Right lung (tissue), 2 donors: ENCODE measurements at regions not wholly inside any gene's neighbourhood (a gene's known extent, or its start where the extent isn't known, plus 50 kb on each side); places are given as distances from the start of the nearest gene placed in this dataset.

Experiments
- DNase-seq, 2 donors: peaks; one replicate each; pipeline ENCODE4 v3.0.0-alpha.2; 2013

DNA sequence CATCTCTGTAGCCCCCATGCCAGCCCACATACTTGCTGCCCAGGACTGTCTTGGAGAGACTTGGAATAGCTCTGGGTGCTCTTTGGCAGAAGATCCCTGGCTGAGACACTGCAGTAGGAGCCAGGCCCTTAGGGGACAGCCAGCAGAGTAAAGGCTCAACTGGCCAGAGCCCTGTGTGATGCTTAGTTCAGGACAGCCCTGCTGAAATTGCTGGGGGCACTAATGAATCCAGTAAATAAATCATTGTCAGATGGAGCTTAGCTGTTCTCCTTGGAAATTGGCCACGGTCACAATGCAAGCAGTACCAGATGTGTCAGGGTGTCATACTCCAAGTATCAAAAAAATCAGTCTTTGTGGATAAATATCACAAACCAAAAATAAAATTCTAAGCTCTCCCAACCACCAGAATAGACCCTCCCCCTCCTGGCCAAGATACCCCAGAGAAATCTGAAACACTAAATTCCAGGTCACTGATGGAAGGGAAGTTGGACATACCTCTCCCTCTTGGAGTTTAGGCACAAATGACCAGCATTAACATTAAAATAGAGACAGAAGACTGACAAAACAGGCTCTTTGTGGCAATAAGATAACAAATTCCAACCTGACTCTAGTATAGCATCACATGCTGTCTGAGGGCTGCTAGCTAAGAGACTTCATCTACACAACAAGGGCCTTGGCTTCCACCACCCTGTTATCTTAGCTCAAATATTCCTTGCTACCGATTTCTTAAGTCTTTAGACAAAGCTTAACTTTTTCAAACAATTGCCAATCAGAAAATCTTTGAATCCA lies 83.2 kb upstream of the DNAH14 start:
- DNase-seq, result no peak

DNA sequence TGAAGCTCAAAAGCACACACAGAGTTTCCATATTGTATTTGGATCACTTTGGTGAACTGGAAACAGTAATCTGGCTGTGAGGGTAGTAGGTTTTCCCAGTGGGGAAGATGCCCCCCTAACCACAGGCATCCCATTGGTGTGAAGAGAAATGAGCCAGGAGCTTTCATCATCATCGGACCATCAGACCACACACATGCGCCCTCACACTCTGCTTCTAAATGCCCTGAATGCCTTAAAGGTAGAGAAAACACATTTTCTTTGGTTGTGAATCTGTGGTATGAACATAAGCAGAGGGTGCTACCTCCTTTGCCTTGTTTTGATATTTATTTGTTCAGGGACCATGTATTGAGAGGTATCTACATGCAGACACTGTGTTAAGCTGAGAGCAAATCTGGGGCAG lies 79.0 kb upstream of the DNAH14 start:
- DNase-seq, result no peak

DNA sequence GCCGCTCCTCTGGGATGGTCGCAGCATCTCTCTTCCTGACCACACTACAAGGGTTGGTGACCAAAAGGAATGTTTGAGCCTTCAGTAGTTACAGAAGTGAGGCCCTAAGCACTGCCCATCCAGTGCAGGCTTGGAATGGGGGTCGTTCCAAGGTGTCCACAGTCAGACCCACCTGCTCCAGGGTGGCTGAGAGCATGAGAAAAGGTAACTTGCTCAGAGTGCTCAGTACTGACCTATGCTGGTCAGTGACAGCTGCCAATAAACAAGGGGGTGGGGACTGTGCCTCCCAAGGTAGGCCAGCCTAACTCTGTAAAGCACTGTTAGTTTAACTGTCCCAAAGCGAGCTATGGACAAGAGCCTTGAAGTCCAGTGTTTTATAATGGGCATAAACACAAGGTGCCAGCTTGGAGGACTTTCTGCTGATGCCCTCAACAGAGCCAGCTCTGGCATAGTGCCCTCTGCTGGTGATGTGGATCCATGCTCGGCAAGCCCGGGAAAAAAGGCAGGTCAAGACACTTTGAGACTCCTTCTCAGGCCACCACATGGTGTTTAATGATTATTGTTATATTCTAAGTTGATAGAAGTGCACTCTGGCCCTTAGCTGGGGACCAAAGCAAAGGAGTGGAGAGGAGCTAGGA lies 78.1 kb upstream of the DNAH14 start:
- peak in 1 of 2 donors; percentile 21 for DNase-seq

DNA sequence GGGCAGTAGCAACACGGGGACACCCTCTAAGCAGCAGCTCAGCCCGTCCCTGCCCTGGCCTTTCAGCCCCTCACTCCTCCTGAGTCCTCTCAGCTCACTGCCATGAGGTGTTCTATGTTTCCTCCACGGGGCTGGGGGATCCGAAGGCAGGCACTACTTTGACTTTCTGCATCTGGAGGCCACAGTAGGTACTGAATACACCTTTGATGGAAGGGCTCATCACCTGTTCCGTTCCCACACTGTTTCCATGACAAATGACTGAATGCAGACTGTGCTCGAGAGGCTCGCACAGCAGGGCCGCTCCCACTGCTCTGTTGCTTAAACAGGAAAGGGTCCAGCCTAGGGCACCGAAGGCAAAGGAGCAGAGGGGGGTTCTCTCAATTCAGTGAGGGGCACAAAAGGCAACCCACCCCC lies 77.6 kb upstream of the DNAH14 start:
- no peak for DNase-seq

DNA sequence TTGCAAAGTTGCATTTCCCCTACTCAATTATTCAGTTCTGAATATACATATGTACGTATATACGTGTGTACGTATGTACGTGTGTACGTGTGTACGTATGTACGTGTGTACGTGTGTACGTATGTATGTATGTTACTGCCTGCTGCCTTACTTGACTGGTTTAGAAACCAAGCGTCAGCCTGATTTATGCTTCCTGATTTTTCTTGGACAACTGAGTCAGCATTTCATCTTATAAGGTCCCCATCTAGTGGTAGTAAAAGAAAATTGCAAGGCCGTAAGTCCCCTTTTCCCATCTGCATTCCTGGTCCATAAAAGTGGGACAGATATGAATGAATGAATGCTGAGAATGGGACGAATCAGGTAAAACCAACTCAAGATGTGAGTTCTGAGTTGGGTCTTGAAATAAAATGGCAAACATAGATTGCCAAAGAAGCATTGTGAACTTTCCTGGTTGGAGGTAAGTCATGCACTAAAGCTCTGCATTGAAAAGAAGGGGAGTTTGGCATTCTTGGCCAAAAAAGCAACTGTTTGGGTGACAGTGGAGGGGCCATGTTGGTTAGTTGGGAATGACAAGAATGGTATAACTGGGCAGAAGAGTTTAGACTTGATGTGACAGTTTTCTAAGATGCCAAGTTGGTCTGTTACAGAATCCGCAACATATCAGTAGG lies 76.4 kb upstream of the DNAH14 start:
- DNase-seq, result peak in 1 of 2 donors; percentile 19

DNA sequence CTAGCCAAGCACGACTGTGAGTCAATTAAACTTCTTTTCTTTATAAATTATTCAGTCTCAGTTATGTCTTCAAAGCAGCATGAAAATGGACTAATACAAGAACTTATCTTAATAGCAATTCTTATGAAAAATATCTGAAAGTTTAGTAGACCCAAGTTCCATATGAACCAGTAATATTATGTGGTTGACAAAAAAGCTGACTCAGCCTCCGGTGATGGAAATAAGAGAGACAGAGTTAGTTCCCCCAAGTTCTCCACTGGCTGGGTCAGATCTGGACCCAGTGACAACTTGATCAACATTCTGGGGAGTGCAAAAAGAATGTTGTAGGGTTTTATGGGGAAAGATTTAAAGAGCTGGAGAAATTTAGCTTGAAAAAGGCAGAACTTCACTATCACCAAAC lies 72.5 kb upstream of the DNAH14 start:
- DNase-seq, result no peak

DNA sequence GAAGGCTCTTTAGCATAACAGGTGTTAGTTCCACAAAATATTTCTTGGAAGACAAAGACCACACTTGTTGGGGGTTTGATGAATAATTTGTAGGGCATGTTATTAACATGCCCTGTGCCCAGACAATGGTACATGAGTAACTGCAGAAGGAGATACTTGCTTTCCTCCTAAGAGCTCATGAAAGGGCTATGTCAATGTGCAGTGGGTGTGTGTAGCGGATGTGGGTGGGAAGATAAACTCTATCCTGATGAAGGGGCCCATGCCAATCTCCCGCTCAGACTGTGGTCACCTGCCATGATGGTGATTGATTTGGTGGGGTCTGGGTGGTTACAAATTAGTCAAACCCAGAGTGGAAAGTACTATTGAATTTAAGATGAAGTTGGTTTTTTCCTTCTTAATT lies 69.8 kb upstream of the DNAH14 start:
- no peak for DNase-seq

DNA sequence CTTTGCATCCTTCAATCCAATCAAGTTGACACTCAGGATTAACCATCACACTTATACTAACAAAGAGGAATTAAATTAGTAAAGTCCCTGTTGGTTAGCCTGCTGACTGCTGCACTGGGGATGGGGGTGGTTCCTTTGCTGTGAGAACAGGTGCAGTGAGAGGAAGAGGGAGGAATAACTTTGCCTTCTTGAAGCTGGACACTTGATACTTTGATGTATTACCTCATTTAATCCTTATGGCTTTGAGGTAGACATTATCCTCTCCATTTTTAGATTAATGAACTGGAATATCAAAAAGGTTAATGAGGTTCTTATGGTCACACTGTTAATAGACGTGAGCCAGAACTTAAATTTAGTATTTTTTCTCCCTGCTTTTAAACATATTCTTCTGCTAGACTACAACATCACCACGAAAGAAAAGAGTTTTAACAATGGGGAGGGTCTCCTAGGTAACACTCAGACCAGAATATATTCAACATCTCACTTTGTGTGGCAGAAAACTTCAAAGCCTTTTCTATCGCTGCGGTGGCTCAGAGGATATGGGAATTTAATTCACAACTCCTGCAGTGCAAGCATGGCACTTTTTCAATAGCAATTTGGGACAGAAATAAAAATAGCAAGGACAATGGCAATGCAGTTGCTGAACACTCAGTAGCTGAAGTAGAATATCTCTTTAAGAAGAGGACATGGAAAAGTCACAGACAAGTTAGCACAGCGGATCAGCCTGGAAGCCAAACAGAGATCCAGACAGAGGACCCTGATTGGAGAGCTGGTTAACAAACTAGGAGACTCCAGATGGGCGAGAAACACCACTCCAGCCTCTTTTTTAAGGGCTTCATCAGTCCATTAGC lies 68.8 kb upstream of the DNAH14 start:
- DNase-seq, result no peak

DNA sequence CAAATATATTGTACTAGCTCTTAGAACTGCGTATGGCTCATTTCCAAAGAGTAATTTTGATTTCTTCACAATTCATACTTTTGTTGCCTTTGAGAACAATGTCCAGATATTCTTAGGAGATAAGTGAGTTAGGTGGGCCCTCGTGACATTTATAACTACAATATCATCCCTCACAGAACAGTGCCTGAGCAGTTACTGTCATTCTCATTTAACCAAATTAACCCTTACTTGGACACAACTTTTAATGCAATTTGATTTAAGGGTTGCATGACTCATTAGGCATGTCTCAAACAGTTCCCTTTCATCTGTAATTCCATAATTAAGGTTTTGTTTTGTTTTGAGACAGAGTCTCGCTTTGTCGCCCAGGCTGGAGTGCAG lies 68.1 kb upstream of the DNAH14 start:
- no peak for DNase-seq

DNA sequence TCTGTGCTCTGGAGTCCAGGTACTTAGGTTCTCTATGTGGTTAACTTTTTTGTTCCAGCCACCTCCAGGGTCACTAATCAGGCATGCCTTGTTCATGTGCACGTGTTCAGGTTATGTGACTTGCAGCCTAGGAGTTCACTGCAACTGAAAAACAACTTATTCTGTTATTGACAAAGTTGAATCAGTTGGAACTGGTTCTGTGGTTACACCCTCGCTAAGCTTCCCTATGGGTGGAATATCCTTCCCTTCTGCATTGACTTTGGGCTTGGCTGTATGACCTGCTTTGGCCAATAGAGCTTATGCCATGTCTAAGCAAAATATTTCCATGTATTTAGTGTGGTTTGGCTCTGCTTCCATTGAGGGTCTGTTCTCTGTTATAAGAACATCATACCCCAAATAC lies 66.0 kb upstream of the DNAH14 start:
- DNase-seq, result no peak

DNA sequence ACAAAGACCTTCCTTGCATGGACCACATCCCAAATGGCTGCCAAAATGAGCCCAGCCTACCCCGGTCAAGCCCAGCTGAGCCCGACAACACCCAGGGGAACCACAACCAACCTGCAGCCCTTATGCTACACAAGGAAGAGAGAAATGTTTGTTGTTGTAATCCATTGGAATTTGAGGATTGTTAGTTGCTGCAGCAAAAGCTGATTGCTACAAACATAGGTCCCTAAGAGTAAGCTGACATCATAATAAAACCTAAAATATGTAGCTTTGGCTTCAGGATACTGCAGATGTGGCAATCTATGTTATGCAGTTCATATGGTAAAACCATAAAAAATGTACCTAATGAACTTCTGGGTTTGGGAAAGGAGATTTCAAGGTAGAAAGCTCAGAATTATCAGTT lies 65.5 kb upstream of the DNAH14 start:
- no peak for DNase-seq

DNA sequence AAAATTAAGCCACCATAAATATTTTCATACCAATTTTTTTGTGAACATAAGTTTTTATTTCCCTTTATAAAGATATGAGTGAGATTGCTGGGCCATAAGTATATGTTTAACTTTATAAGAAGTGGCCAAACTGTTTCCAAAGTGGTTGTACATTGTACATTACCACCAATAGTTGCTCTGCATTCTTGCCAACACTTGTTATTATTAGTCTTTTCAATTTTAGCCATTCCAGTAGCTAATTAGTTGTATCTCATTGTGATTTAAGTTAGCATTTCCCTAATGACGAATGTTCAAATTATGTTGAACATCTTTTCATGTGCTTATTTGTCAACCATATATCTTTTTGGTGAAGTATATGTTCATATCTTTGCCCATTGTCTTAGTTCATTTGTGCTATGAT lies 64.0 kb upstream of the DNAH14 start:
- DNase-seq, result no peak

DNA sequence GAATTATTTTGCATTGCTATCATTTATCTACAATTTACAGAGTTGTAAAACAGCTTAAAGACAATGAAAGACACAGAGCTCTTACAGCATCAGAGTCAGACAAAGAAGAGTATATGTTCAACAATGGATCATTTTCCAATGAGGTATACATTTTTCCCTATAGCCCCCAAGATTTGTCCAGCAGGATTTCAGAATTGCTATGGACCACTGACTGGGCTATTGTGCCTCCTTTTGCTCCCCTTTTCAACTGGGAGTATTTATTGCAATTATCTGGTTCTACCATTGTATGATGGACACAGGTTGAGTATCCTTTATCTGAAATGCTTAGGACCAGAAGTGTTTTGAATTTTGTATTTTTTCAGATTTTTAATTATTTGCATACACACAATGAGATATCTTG lies 62.5 kb upstream of the DNAH14 start:
- DNase-seq, result no peak

DNA sequence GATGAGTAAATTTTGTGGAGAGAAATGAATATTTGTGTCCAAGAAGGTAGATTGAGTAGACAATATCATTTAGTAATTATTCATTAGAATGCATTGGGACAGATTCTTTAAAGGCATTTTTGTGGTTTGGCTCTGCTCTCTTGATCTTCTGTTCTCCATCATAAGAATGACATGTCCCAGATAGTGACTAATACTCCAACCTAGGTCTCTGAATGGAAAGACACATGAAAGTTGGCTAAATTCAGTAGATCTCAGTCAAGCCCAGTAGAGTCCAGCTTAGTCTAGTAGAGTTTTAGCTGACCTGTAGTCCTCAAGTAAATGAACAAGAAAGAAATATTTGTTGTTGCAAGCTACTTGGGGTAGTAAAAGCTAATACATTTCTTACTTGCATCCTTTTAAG lies 61.8 kb upstream of the DNAH14 start:
- no peak for DNase-seq

DNA sequence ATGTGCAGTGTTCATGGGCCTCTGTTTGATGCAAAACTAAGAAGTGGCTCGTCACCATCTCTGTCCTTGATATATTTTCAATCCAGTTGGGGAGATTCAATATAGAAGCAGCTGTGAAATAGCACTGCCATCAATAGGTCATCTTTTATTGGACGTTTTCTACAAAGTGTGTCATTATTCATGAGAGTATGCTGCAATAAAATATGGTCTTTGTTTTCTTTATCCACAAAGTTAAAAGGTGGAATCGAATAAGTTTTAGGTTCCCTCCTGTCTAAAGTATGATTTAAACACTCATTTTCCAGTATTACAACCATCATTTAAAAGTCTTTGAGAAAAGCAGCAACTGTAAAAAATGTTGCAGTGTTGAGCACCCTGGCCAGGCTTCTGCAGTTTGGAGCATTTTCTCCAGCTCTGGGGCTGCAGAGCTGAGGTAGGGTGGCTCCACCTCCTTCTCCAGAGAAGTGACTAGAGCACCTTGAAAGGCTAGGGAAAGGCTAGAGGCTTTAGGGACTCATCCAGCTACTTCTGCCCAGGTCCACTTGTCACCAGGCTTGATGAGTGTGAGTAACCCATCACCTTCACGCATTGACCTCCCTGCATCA lies 56.5 kb upstream of the DNAH14 start:
- DNase-seq, result no peak

DNA sequence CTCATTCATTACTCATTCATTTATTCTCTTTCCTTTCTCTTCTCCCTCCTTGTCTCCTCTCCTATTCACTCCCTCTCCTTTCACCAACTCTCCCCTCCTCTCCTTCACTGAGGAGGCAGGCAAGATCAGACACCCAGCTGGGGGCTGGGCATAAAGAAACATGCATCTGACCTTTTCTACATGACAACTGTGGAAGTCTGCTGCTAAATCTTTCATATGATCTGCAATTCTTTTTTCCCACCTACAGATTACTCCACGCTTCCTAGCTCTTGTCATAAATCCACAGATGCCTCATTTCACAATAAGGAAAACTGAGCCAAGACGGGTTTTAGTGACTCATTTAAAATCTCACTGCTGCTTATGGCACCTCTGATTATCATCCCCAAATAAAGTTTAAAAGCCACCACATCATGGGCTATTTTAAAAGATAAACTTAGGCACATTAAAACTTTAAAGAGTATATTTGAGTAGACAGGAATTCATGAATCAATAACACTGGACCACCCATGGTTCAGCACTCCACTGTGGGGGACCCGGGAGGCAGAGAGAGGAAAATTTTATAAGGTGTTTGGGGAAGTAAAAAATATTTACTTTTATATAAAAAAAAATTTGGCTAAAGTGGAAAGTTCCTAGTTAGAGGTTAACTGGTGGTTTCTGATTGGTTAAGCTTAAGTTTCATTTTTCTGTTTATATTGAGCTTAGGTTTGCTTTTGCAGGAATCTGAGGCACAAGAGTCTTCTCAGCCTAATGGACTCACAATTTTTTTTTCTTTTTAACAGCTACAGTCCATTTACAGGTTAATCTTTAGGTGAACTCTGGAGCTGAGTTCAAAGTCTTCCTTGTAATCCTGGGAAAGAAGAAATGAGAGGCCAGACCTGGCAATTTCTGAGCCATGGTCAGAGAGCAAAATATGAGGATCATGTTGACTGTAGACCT lies 55.8 kb upstream of the DNAH14 start:
- DNase-seq, result no peak

DNA sequence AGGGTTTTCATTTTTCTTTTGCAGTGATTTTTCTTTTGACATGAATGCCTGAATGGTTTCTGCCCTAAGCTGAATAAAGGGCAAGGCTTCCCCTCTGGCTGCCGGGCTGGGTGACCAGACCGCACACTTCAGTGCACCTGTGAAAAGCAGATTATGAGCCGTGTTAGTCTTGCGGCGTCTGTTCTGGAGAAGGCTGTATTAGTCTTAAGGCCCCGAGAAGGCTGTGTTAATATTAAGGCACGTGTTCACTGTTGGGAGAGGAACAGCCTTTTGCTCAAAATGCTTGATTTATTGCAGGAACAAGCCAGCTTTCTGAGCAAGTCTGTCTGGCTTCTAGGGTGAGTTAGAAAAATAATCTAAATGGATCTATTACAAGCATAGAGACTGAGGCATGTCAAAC lies 54.7 kb upstream of the DNAH14 start:
- no peak for DNase-seq

DNA sequence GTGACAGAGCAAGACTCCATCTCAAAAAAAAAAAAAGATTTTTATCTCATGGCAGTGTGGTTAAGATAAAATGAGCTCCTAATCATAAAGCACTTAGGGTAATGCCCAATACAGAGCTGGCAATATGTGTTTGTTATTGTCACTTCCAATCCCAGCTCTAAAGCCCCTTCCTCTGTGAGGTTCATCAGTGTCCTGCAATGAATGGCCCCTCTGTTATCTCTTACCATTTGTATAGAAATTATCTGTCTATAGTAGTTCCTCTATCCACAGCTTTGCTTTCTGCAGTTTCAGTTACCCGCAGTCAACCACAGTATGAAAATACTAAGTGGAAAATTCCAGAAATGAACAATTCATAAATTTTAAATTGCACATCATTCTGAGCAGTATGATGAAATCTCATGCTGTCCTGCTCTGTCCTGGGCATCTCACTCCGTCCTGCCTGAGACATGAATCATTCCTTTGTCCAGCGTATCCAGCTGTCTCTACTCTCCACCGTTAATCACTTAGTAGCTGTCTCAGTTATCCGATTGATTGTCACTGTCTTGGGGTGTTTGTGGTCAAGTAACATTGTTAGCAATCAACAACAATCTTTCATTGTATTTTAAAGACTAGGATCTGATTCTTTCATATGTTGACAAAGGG lies 50.2 kb upstream of the DNAH14 start:
- no peak for DNase-seq
